Fibroblast of pulmonary artery (primary cell): ENCODE measurements at regions not wholly inside any gene's neighbourhood (a gene's known extent, or its start where the extent isn't known, plus 50 kb on each side); places are given as distances from the start of the nearest gene placed in this dataset.

ENCODE experiments used
- DNase-seq: peaks from one replicate; pipeline ENCODE4 v3.0.0-alpha.2; 2010; ENCODE audit warnings: low read depth
- H3K4me3 ChIP-seq: replicated peaks from 2 replicates; pipeline ENCODE4 v1.5.1; 2011; ENCODE audit warnings: low read depth, mild to moderate bottlenecking, control low read depth, low read length, moderate library complexity
- TF ChIP-seq, protein P1 (sequence below): IDR thresholded peaks from 2 replicates; pipeline ENCODE4 v1.5.1; 2011; ENCODE audit warnings: mild to moderate bottlenecking, control low read depth, low read length, inconsistent platforms; ENCODE audit errors: missing control alignments

DNA sequence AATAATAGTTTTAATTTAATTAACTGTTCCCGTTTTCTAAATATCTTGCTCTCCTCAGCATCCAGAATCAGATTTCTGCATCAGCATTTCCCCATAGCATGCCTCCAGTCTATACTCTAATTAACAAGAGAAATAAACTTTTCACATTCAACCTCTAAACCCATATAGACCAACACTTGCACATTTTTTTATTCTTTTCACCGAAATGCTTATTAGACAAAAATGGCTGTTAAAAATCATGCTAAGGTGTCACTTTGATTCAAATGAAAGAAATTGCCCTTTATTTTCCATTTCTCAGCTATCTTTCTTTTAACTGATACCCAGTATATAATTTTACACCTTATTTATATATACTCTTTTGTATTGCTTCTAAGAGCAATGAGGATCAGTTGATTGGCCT is 1107.1 kb upstream of the EPHA6 start:
- DNase-seq: no peak
- TF ChIP-seq, protein P1, sequence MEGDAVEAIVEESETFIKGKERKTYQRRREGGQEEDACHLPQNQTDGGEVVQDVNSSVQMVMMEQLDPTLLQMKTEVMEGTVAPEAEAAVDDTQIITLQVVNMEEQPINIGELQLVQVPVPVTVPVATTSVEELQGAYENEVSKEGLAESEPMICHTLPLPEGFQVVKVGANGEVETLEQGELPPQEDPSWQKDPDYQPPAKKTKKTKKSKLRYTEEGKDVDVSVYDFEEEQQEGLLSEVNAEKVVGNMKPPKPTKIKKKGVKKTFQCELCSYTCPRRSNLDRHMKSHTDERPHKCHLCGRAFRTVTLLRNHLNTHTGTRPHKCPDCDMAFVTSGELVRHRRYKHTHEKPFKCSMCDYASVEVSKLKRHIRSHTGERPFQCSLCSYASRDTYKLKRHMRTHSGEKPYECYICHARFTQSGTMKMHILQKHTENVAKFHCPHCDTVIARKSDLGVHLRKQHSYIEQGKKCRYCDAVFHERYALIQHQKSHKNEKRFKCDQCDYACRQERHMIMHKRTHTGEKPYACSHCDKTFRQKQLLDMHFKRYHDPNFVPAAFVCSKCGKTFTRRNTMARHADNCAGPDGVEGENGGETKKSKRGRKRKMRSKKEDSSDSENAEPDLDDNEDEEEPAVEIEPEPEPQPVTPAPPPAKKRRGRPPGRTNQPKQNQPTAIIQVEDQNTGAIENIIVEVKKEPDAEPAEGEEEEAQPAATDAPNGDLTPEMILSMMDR: no peak
- no peak overlapping the region for H3K4me3 ChIP-seq

DNA sequence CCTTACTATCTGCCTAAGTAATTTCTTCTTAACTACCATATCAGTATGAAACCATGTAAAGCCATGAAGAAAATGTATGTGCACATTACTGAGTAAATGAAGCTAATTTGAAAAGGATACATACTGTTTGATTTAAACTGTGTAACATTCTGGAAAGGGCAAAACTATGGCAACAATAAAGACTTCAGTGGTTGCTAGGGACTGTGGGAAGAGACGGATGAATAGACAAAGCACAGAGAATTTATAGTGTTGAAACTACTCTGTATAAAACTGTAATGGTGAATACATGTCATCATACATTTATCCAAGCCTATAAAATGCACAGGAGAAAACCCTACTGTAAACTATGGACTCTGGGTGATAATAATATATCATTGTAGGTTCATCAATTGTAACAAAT is 1103.7 kb upstream of the EPHA6 start:
- DNase-seq: no peak
- TF ChIP-seq, protein P1: no peak

DNA sequence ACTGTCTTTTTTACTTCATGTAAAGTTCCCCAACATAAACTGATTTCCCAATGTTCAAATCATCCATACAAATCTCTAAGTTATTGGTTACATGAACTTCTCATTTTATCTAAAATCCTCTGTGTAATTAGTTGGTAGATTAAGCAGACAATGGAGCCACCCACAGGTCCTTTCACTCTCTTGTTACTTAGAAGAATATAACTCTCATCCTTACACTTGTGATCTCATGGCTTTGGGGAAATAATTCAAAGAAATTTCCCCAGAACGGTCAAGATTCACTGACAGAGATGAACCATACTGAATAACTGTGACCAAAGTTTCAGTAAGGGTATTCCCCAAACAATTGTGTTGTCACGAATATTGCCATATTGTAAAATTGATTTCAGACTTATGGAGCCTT is 1102.6 kb upstream of the EPHA6 start:
- no peak for DNase-seq
- TF ChIP-seq, protein P1: no peak
- no peak overlapping the region for H3K4me3 ChIP-seq

More for the DNA sequence above, 1103.7 kb upstream of the EPHA6 start:
- no peak overlapping the region for H3K4me3 ChIP-seq

DNA sequence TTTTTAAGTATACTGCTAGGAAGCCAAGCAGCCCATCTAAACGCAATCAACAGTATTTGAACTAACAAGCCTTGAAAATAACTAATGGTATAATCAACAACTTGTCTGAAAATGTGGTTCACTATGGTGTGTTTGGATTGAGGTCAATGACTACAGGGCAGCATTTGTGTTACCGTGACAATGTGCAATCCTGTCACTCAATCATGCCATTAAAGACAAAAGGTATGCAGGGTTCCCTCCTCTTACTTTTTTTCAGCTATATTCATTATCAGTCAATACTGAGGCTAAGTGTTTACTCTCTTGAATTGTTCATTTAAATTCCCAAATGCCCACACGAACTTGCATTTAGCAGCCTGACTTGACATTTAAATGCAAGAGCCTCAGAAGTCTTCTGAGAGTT is 1099.3 kb upstream of the EPHA6 start:
- DNase-seq: no peak
- TF ChIP-seq, protein P1: no peak
- H3K4me3 ChIP-seq: no peak overlapping the region

DNA sequence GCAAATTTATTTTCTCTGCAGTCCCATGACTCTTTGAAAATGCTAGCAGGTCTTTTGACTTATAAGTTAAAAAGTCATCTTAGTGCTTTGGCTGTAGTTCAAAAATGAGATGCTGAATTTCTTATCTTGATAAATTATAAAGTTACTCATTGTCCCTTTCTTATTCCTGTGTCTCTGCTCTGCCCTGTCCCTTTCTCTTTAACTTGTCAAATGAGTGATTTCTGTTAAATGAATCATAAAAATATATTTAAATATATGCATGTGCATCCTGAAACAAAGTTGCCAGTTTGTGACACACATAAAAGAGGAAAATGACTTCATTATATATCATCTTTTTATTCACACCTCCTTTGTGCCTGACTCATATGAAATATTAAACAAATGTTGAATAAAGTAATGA is 1097.3 kb upstream of the EPHA6 start:
- DNase-seq: no peak
- no peak overlapping the region for H3K4me3 ChIP-seq
- TF ChIP-seq, protein P1: no peak

DNA sequence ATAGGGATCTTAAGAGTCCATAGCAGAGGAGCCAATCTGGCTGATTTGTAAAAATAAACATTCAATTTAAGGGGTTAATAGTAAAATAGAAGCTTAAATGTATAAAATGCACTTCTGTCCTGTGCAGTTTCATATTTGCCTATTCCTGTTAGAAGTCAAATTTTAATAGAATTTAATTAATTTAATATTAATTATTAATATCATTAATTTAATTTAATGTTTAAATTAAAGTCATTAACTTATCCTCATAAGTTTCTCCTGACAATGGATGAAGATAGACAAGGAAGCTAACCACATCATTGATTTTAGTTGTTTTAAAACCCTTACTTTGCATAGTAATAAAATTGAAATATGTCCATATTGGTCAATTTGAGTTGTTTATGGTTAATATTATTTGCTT is 1096.2 kb upstream of the EPHA6 start:
- no peak for DNase-seq
- H3K4me3 ChIP-seq: no peak overlapping the region
- TF ChIP-seq, protein P1: no peak

DNA sequence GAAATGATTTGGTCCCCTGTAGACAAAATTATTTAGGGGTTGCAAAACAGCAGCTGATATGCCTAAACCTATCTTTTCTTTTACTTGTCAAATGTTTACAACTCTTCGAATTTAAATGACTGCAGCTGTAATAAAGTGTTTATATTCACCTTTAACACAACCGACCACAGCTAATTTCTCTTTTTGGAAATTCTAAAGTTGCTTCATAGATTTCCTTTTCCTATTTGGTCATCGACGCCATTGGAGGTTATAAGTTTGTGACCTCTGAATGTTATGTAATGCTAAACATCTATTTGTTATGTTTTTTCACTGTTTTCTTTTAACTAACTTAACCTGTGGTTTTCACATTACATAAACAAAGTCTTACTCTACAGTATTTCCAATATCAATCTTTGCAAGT is 1094.9 kb upstream of the EPHA6 start:
- no peak overlapping the region for H3K4me3 ChIP-seq
- TF ChIP-seq, protein P1: no peak
- no peak for DNase-seq
